Coronary artery (tissue), 2 donors: ENCODE measurements at regions not wholly inside any gene's neighbourhood (a gene's known extent, or its start where the extent isn't known, plus 50 kb on each side); places are given as distances from the start of the nearest gene placed in this dataset.

Experiments used
- DNase-seq: peaks from one replicate; pipeline ENCODE4 v3.0.0-alpha.2; 2017; ENCODE audit warnings: low spot score
- H3K27ac ChIP-seq, 2 donors: fragments of 200-600 bp; sonication (generic); one replicate each; pipeline ENCODE4 v1.5.1; 2016 to 2019
- H3K4me3 ChIP-seq: fragments of 200-600 bp; sonication (generic); 2 replicates; pipeline ENCODE4 v1.5.1; 2016; ENCODE audit warnings: mild to moderate bottlenecking, moderate library complexity
- TF ChIP-seq, protein P1 (sequence below): fragments of 200-600 bp; sonication (generic); IDR thresholded peaks from one replicate; pipeline ENCODE4 v1.5.1; 2019; ENCODE audit warnings: antibody characterized with exemption

DNA sequence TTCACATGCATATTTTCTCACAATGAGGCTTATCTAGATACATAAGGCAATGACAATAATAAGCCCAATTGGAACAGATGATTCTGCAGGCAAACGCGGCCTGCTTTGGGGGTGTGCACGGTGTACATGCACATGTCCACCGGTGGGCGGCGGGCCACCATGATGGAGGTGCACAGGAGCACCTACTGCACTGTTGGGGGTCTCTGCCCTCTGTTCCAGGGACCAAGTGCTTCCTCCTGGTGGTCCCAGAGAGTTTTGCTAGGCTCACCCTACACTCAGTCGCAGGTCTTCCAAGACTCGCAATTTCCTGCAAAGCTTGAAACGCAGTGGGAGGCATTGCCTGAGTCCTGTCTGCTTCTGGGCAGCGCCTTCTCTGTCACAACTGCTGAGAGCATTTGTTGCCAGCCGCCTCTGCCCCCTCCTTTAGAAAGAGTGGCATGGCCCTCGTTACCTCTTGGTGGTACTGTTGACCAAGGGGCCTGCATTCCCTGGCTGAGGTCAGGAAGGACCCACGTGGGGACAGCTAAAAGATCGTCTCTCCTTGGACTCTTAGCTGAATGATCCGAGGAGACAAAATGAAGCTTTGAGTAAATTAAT, 135.3 kb downstream of the ERMARD start:
- Histone ChIP-seq H3K4me3 (no peak overlapping the region), H3K27ac (no peak overlapping the region)
- TF ChIP-seq, protein P1, sequence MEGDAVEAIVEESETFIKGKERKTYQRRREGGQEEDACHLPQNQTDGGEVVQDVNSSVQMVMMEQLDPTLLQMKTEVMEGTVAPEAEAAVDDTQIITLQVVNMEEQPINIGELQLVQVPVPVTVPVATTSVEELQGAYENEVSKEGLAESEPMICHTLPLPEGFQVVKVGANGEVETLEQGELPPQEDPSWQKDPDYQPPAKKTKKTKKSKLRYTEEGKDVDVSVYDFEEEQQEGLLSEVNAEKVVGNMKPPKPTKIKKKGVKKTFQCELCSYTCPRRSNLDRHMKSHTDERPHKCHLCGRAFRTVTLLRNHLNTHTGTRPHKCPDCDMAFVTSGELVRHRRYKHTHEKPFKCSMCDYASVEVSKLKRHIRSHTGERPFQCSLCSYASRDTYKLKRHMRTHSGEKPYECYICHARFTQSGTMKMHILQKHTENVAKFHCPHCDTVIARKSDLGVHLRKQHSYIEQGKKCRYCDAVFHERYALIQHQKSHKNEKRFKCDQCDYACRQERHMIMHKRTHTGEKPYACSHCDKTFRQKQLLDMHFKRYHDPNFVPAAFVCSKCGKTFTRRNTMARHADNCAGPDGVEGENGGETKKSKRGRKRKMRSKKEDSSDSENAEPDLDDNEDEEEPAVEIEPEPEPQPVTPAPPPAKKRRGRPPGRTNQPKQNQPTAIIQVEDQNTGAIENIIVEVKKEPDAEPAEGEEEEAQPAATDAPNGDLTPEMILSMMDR: no peak
- DNase-seq: peak; percentile 38

DNA sequence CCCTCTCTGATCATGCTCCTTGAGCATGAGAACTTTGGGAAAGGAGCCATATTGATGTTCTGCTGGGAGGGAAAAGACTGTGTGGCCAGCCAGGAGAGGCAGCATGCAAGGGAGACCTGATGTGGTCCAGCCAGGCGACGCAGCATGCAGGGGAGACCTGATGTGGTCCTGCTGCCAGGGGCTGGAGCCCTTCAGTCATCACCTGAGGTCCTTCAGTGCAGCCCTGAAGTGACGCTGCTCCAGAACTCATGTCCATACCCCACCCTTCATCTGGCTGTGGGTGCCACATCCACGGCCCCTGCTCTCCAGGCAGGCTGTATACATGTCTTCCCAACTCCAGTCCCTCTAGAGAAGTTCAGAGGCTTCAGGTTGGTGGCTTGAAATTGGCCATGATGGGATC, 134.4 kb downstream of the ERMARD start:
- DNase-seq: peak; percentile 50
- no peak overlapping the region for H3K27ac ChIP-seq
- no peak overlapping the region for H3K4me3 ChIP-seq
- TF ChIP-seq, protein P1: no peak

DNA sequence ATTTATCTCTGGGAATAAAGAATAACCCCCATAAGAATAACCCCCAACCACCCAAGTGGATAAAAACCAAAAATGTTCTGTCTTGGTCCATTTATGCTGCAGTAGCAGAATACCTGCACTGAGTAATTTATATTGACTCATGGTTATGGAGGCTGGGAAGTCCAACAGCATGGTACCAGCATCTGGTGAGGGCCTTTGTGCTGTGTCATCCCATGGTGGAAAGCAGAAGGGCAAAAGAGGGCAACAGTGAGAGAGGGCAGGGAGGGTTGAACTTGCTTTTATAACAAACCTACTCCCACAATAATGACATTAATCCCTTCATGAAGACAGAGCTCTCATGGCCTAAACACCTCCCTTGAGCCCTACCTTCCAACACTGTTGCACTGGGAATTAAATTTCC, 133.7 kb downstream of the ERMARD start:
- H3K4me3 ChIP-seq: no peak overlapping the region
- TF ChIP-seq, protein P1: no peak
- H3K27ac ChIP-seq: no peak overlapping the region
- peak; percentile 38 for DNase-seq

DNA sequence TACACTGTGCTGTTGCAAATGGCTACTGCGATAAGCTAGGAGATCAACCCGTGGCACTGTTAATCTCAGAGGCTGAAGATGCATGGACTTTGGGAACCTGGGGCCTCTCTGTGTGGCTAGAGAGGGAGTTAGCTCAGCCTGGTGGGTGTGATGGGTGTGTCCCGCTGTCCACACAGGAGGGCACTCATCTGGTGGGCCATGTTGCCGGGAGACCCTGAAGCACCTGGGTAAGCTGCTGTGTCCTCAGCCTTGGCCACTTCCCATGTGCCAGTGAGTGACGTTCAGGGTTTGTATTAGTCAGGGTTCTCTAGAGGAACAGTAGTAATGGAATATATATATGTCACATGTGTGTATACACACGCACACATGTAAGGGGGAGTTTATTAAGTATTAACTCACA, 132.7 kb downstream of the ERMARD start:
- no peak overlapping the region for H3K4me3 ChIP-seq
- no peak overlapping the region for H3K27ac ChIP-seq
- peak; percentile 35 for DNase-seq
- TF ChIP-seq, protein P1: no peak

DNA sequence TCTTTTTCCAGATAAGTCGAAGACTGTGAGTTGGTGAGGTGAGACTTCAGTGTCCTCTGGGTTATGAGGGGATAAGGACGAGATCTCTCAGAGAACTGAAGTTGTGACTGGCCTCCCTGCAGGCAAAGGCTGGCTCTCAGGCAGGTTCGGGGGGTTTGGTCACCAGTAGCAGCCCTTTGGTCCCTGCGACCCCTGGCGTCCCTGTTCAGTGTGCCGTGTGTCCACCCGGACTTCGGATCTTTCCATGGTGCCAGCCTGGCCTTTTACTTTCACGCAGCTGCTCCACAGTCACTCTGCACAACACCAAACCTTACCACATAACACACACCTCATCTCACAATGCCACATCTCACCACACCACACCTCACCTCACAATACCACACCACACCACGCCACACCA, 131.9 kb downstream of the ERMARD start:
- no peak overlapping the region for H3K4me3 ChIP-seq
- no peak overlapping the region for H3K27ac ChIP-seq
- peak; percentile 36 for DNase-seq
- TF ChIP-seq, protein P1: no peak

DNA sequence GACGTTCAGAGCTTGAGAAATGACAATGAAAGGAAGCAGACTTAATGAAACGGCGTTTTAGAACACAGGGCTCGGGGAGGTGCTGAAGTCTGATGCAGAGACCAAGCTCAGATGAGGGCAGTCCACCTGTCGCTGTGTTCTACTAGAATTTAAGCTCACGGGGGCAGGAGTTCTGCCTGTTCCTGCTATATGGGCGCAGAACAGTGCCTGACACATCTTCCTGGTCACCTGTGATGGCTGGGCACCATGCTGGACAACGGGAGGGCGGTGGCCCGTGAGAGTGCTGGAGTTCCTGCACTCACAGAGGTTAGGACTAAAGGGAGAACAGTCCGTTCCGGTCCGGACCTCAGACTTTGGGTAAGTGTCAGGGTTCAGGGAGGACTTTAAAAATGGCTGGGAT, 130.6 kb downstream of the ERMARD start:
- Histone ChIP-seq H3K27ac (no peak overlapping the region), H3K4me3 (no peak overlapping the region)
- TF ChIP-seq, protein P1: no peak
- DNase-seq: peak; percentile 59

DNA sequence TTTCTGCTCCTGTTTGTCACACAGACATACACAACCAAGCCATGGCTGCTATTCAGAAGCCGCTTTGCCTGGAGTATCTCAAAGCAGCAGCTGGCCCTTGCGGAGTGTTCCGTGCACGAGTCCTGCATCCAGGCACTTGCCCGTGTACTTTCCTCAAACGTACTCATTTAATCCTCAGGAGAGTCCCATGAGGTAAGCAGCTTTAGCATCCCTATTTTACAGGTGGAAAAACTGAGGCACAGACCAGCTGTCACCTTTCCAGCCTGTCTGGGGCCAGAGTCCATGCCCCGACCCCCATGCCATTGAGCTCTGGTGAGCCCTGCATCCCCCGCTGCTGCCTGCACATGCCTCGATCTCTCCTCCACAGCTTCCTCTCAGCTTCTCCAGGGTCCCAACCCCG, 130.0 kb downstream of the ERMARD start:
- Histone ChIP-seq H3K4me3 (no peak overlapping the region), H3K27ac (no peak overlapping the region)
- DNase-seq: peak; percentile 33
- TF ChIP-seq, protein P1: no peak
